Cardiac fibroblast (primary cell): ENCODE measurements at regions not wholly inside any gene's neighbourhood (a gene's known extent, or its start where the extent isn't known, plus 50 kb on each side); places are given as distances from the start of the nearest gene placed in this dataset.
"Not testable (repeated sequence)": the region's sequence is repeated elsewhere in the genome, so short reads cannot be mapped to it uniquely, and the experiment has no call there.

ENCODE experiments used
- DNase-seq, 2 donors: peaks; one replicate each; pipeline versions ENCODE4 v3.0.0 to v3.0.0-alpha.2; 2010; ENCODE audit warnings: low read depth in 2 of 2
- H3K4me3 ChIP-seq, 2 donors: replicated peaks in 1 of 2; 1 replicate in 1 of 2; 2 replicates in 1 of 2; pipeline ENCODE4 v1.5.1; 2011; ENCODE audit warnings: low read depth in 2 of 2, low read length in 2 of 2, mild to moderate bottlenecking in 2 of 2, moderate library complexity in 1 of 2
- CTCF ChIP-seq: IDR thresholded peaks from one replicate; pipeline ENCODE4 v1.5.1; 2011; ENCODE audit warnings: low read depth, mild to moderate bottlenecking, low read length, inconsistent platforms

- no peak for DNase-seq
- no peak overlapping the region for H3K4me3 ChIP-seq
- TF ChIP-seq CTCF: no peak
Measured at GRCh38 chr9:135192686-135193085, 105.2 kb downstream of the OLFM1 start.

DNA sequence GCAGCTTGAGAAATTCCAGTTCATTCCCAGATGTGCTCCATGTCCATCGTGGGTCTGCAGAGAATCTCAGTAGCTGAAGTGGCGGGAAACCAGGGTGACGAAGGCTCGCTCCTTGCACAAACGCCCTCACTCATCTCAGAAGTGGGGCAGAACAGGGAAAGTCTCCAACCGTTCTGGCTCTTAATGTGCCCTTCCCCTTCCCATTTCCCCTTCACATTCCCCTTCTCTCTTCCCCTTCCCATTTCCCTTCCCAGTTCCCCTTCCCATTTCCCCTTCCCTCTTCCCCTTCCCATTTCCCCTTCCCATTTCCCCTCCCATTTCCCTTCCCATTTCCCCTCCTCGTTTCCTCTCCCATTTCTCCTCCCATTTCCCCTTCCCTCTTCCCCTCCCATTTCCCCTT lies 108.5 kb downstream of the OLFM1 start:
- H3K4me3 ChIP-seq, DNase-seq: not testable (repeated sequence)

DNA sequence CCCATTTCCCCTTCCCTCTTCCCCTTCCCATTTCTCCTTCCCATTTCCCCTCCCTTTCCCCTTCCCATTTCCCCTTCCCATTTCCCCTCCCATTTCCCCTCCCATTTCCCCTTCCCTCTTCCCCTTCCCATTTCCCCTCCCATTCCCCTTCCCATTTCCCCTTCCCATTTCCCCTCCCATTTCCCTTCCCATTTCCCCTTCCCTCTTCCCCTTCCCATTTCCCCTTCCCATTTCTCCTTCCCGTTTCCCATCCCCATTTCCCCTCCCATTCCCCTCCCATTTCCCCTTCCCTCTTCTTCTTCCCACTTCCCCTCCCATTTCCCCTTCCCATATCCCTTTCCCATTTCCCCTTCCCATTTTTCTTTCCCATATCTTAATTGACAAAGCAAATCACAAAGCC lies 109.0 kb downstream of the OLFM1 start:
- H3K4me3 ChIP-seq: no peak overlapping the region
- DNase-seq: no peak
- no peak for TF ChIP-seq CTCF

GRCh38 chr9:135198144-135198543 lies 110.7 kb downstream of the OLFM1 start:
- DNase-seq: no peak
- H3K4me3 ChIP-seq: no peak overlapping the region
- no peak for TF ChIP-seq CTCF

DNA sequence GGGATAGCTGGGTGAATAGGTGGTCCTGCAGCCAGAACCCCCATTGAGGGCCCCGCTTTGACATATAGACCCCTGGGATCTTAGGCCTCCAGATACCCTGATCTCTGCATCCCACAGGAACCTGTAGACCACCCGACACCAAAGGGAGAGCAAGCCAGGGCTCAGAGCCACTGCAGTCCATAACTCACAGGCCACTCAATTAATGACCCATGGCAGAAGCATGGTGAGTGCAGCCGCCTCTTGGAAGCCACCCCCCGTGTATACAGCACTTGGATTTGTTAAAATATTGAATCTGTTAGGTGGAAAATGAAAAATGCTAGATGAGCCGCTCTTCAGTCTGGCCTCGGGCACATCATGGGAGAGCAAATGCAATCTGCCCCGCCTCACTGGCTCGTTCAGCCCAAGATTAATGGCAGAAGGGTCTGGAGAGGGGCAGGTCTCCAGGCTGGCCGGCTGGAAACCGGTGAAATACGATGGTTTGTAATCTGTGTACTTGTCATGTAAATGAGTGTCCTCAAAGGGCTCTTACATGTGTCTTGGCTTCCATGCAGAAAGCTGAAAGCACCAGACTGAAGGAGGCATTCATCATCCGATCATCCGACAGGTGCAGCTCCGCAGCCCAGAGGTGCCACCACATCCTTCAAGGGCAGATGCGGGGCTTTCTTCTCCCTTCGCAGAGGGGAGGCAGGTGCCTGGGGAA lies 111.3 kb downstream of the OLFM1 start:
- no peak overlapping the region for H3K4me3 ChIP-seq
- TF ChIP-seq CTCF: no peak
- DNase-seq: no peak

DNA sequence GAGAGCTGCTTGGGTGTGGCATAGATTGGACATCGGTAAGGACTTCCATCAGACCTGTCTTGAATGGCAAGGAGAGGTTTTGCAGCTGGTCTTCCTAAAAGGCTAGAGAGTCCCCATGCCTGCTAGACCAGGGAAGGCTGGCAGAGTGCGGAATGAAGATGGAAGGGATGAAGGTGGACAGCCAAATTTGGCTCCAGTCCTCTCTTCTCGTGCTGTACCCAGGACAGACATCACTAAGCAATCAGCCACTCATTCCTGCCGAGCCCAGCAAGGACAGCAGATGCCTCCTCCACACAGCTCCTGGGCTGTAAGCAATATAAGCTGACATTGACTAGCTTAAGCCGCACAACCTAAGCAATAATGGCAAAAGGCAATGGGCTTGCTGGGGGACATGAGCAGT lies 112.0 kb downstream of the OLFM1 start:
- DNase-seq: no peak
- no peak overlapping the region for H3K4me3 ChIP-seq
- TF ChIP-seq CTCF: no peak

GRCh38 chr9:135201711-135202110 lies 114.2 kb downstream of the OLFM1 start:
- TF ChIP-seq CTCF: no peak
- DNase-seq: no peak
- no peak overlapping the region for H3K4me3 ChIP-seq
